ENCODE measurements at regions not wholly inside any gene's neighbourhood (a gene's known extent, or its start where the extent isn't known, plus 50 kb on each side); places are given as distances from the start of the nearest gene placed in this dataset.
A peak's percentile ranks its signal among the peaks of the same experiment; 100 is the strongest.

DNA sequence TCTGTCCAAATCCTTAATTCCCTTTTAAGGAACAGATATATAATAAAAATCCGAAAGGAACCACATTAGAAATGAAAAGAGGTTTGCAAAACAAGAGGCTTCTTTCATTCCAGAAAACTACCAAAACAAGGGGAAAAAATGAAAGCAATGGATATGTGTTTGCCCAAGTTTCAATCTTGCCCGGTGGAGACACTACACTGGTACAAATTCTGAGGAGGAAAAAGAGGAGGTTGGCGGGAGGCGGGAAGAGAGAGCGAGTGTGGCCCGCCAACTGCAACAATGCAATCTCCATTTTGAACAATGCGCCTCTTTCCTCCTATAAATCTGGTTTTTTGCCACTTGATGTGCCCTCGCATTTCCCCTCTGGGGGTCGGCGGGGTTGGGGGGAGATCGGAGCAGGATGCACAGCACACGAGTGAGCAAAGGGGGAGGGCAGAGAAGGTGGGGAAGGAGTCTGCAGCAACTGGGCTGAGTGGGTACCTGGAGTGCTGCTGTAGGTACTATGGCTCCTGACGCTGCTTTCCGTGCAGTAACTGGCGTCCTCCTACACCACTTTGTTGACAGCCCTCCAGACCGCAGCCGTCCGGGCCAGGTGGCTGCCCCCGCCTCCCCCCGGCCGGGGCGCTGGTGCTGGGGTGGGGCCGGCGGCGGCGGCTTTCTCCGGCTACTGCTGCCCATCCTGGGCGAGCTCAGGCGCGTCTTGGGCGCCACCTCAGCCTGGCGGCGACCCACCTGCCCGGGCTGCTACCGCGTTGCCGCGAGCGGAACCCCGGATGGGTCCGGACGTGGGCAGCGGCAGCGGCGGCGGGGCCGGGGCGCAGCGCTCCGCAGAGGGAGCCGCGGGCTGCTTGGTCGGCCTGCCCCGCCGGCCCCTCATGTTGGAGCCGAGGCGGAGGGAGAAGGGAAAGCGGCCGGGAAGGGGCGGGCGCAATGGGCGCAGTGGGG, 93.8 kb upstream of the PLEKHM1 start (continued):
- TF ChIP-seq IRX3 (CRISPR knock-in tag; IDR thresholded peaks at IDR 0.05; ENCODE audit: borderline replicate concordance, low read depth) (no peak), CCAR2 (optimal IDR thresholded peaks at IDR 0.05; ENCODE audit: low read depth, low read length) (no peak), HES4 (CRISPR knock-in tag; IDR thresholded peaks at IDR 0.05; ENCODE audit: borderline replicate concordance) (peak; percentile 45), ZNF446 (CRISPR knock-in tag; IDR thresholded peaks at IDR 0.05) (0 out of 2 replicates have a peak, but pooled peaks have one; percentile 13), CBFB (CRISPR knock-in tag; IDR thresholded peaks at IDR 0.05) (peak; percentile 37), ZIK1 (CRISPR knock-in tag; IDR thresholded peaks at IDR 0.05; ENCODE audit: borderline replicate concordance, low read depth) (peak; percentile 46), SP140L (CRISPR knock-in tag; IDR thresholded peaks at IDR 0.05; ENCODE audit: borderline replicate concordance) (no peak), RBFOX2 (IDR thresholded peaks at IDR 0.05; ENCODE audit: low read depth, low read length) (peak; percentile 81), ERF (CRISPR knock-in tag; IDR thresholded peaks at IDR 0.05) (no peak), HDAC1 (CRISPR knock-in tag; IDR thresholded peaks at IDR 0.05) (0 out of 2 replicates have a peak, but pooled peaks have one; percentile 10), ZBTB8A (CRISPR knock-in tag; IDR thresholded peaks at IDR 0.05; ENCODE audit: borderline replicate concordance, low read depth) (peak; percentile 18; the same call in 1 of the 2 replicates), ZSCAN21 (CRISPR knock-in tag; IDR thresholded peaks at IDR 0.05; ENCODE audit: borderline replicate concordance) (peak; percentile 71; the same call in 1 of the 2 replicates)
- TF ChIP-seq, protein P1, sequence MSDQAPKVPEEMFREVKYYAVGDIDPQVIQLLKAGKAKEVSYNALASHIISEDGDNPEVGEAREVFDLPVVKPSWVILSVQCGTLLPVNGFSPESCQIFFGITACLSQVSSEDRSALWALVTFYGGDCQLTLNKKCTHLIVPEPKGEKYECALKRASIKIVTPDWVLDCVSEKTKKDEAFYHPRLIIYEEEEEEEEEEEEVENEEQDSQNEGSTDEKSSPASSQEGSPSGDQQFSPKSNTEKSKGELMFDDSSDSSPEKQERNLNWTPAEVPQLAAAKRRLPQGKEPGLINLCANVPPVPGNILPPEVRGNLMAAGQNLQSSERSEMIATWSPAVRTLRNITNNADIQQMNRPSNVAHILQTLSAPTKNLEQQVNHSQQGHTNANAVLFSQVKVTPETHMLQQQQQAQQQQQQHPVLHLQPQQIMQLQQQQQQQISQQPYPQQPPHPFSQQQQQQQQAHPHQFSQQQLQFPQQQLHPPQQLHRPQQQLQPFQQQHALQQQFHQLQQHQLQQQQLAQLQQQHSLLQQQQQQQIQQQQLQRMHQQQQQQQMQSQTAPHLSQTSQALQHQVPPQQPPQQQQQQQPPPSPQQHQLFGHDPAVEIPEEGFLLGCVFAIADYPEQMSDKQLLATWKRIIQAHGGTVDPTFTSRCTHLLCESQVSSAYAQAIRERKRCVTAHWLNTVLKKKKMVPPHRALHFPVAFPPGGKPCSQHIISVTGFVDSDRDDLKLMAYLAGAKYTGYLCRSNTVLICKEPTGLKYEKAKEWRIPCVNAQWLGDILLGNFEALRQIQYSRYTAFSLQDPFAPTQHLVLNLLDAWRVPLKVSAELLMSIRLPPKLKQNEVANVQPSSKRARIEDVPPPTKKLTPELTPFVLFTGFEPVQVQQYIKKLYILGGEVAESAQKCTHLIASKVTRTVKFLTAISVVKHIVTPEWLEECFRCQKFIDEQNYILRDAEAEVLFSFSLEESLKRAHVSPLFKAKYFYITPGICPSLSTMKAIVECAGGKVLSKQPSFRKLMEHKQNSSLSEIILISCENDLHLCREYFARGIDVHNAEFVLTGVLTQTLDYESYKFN (CRISPR knock-in tag; conservative IDR thresholded peaks at IDR 0.05): no peak
- TF ChIP-seq, protein P2, sequence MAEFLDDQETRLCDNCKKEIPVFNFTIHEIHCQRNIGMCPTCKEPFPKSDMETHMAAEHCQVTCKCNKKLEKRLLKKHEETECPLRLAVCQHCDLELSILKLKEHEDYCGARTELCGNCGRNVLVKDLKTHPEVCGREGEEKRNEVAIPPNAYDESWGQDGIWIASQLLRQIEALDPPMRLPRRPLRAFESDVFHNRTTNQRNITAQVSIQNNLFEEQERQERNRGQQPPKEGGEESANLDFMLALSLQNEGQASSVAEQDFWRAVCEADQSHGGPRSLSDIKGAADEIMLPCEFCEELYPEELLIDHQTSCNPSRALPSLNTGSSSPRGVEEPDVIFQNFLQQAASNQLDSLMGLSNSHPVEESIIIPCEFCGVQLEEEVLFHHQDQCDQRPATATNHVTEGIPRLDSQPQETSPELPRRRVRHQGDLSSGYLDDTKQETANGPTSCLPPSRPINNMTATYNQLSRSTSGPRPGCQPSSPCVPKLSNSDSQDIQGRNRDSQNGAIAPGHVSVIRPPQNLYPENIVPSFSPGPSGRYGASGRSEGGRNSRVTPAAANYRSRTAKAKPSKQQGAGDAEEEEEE (CRISPR knock-in tag; IDR thresholded peaks at IDR 0.05; ENCODE audit: borderline replicate concordance): no peak
- TF ChIP-seq, protein P3, sequence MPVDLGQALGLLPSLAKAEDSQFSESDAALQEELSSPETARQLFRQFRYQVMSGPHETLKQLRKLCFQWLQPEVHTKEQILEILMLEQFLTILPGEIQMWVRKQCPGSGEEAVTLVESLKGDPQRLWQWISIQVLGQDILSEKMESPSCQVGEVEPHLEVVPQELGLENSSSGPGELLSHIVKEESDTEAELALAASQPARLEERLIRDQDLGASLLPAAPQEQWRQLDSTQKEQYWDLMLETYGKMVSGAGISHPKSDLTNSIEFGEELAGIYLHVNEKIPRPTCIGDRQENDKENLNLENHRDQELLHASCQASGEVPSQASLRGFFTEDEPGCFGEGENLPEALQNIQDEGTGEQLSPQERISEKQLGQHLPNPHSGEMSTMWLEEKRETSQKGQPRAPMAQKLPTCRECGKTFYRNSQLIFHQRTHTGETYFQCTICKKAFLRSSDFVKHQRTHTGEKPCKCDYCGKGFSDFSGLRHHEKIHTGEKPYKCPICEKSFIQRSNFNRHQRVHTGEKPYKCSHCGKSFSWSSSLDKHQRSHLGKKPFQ (CRISPR knock-in tag; IDR thresholded peaks at IDR 0.05; ENCODE audit: insufficient replicate concordance): peak; percentile 55
- TF ChIP-seq, protein P4, sequence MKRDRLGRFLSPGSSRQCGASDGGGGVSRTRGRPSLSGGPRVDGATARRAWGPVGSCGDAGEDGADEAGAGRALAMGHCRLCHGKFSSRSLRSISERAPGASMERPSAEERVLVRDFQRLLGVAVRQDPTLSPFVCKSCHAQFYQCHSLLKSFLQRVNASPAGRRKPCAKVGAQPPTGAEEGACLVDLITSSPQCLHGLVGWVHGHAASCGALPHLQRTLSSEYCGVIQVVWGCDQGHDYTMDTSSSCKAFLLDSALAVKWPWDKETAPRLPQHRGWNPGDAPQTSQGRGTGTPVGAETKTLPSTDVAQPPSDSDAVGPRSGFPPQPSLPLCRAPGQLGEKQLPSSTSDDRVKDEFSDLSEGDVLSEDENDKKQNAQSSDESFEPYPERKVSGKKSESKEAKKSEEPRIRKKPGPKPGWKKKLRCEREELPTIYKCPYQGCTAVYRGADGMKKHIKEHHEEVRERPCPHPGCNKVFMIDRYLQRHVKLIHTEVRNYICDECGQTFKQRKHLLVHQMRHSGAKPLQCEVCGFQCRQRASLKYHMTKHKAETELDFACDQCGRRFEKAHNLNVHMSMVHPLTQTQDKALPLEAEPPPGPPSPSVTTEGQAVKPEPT (CRISPR knock-in tag; IDR thresholded peaks at IDR 0.05; ENCODE audit: low read depth): 0 out of 2 replicates have a peak, but pooled peaks have one; percentile 7
- TF ChIP-seq, protein P5, sequence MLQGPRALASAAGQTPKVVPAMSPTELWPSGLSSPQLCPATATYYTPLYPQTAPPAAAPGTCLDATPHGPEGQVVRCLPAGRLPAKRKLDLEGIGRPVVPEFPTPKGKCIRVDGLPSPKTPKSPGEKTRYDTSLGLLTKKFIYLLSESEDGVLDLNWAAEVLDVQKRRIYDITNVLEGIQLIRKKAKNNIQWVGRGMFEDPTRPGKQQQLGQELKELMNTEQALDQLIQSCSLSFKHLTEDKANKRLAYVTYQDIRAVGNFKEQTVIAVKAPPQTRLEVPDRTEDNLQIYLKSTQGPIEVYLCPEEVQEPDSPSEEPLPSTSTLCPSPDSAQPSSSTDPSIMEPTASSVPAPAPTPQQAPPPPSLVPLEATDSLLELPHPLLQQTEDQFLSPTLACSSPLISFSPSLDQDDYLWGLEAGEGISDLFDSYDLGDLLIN (CRISPR knock-in tag; IDR thresholded peaks at IDR 0.05; ENCODE audit: borderline replicate concordance): no peak
